ENCODE measurements at regions not wholly inside any gene's neighbourhood (a gene's known extent, or its start where the extent isn't known, plus 50 kb on each side); places are given as distances from the start of the nearest gene placed in this dataset.

DNA sequence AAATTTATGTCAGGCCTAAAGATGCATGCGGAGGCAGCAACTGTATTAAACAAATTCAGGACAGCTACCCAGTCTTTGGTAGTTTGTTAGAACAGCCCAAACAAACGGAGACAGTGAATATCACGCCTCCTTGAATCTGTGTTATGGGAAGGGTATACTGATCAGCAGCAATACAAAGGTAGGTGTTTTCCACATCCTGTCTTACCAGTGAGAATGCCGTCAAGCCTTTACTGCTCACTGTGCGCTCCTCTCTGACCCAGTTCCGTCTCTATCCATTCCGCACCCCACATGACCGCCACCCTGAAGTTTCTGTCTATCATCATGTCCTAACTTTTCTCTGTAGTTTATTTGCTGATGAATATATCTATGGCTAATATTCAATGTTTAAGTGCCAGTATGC is 473.3 kb downstream of the LPIN1 start:
- 50% methylated on average over 8 of the region's 8 CpGs for WGBS (ENCODE audit: missing lambda C conversion rate)
- peaks cover 3% of the 10 kb centered on the region; the same call in 1 of the 3 replicates for H3K9me3 ChIP-seq
- peak in 1 of 2 experiments; percentile 13; a peak in 1 of 6 replicates for ATAC-seq
- FAIRE-seq = no peak
- ChIA-PET CTCF (interaction anchor here (0.6 to 0.8 kb wide), 2 partner anchors 102 to 119 kb away, joined by 3 read pairs; no protein-coding TSS in a partner anchor), POLR2A (no interaction called here)
- TF ChIP-seq, protein P1, sequence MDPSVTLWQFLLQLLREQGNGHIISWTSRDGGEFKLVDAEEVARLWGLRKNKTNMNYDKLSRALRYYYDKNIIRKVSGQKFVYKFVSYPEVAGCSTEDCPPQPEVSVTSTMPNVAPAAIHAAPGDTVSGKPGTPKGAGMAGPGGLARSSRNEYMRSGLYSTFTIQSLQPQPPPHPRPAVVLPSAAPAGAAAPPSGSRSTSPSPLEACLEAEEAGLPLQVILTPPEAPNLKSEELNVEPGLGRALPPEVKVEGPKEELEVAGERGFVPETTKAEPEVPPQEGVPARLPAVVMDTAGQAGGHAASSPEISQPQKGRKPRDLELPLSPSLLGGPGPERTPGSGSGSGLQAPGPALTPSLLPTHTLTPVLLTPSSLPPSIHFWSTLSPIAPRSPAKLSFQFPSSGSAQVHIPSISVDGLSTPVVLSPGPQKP (IDR thresholded peaks at IDR 0.05; ENCODE audit: low read depth, low read length) = no peak
- TF ChIP-seq POLR2AphosphoS2 (conservative IDR thresholded peaks at IDR 0.05; ENCODE audit: low read length) = no peak
- TF ChIP-seq JUNB (IDR thresholded peaks at IDR 0.05) = no peak
- TF ChIP-seq MYC (IDR thresholded peaks at IDR 0.05; ENCODE audit: borderline replicate concordance, low read length) = no peak
- no peak for TF ChIP-seq SREBF2 (IDR thresholded peaks at IDR 0.05)
- no peak for TF ChIP-seq ZC3H11A (IDR thresholded peaks at IDR 0.05)
- no peak for TF ChIP-seq FOSL2 (IDR thresholded peaks at IDR 0.05)
- no peak for TF ChIP-seq FOSL2 (CRISPR knock-in tag; IDR thresholded peaks at IDR 0.05)
- TF ChIP-seq, protein P2, sequence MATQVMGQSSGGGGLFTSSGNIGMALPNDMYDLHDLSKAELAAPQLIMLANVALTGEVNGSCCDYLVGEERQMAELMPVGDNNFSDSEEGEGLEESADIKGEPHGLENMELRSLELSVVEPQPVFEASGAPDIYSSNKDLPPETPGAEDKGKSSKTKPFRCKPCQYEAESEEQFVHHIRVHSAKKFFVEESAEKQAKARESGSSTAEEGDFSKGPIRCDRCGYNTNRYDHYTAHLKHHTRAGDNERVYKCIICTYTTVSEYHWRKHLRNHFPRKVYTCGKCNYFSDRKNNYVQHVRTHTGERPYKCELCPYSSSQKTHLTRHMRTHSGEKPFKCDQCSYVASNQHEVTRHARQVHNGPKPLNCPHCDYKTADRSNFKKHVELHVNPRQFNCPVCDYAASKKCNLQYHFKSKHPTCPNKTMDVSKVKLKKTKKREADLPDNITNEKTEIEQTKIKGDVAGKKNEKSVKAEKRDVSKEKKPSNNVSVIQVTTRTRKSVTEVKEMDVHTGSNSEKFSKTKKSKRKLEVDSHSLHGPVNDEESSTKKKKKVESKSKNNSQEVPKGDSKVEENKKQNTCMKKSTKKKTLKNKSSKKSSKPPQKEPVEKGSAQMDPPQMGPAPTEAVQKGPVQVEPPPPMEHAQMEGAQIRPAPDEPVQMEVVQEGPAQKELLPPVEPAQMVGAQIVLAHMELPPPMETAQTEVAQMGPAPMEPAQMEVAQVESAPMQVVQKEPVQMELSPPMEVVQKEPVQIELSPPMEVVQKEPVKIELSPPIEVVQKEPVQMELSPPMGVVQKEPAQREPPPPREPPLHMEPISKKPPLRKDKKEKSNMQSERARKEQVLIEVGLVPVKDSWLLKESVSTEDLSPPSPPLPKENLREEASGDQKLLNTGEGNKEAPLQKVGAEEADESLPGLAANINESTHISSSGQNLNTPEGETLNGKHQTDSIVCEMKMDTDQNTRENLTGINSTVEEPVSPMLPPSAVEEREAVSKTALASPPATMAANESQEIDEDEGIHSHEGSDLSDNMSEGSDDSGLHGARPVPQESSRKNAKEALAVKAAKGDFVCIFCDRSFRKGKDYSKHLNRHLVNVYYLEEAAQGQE (IDR thresholded peaks at IDR 0.05) = no peak
- TF ChIP-seq, protein P3, sequence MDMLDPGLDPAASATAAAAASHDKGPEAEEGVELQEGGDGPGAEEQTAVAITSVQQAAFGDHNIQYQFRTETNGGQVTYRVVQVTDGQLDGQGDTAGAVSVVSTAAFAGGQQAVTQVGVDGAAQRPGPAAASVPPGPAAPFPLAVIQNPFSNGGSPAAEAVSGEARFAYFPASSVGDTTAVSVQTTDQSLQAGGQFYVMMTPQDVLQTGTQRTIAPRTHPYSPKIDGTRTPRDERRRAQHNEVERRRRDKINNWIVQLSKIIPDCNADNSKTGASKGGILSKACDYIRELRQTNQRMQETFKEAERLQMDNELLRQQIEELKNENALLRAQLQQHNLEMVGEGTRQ (IDR thresholded peaks at IDR 0.05) = no peak
- TF ChIP-seq ZFP36 (IDR thresholded peaks at IDR 0.05; ENCODE audit: borderline replicate concordance, partially characterized antibody) = no peak
- TF ChIP-seq TP53 (CRISPR knock-in tag; IDR thresholded peaks at IDR 0.05) = no peak
- TF ChIP-seq MAFK (IDR thresholded peaks at IDR 0.05; ENCODE audit: partially characterized antibody) = no peak
- TF ChIP-seq, protein P4, sequence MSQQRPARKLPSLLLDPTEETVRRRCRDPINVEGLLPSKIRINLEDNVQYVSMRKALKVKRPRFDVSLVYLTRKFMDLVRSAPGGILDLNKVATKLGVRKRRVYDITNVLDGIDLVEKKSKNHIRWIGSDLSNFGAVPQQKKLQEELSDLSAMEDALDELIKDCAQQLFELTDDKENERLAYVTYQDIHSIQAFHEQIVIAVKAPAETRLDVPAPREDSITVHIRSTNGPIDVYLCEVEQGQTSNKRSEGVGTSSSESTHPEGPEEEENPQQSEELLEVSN (IDR thresholded peaks at IDR 0.05; ENCODE audit: borderline replicate concordance, low read depth) = no peak
- H3K4me2 ChIP-seq = no peak overlapping the region
- H3K27ac ChIP-seq = no peak overlapping the region
- H3K4me1 ChIP-seq = no peaks in the 10 kb centered on the region
- DNase-seq (ENCODE audit: low read depth in 1 of 2, low spot score in 1 of 2) = no peak
- no peak overlapping the region for H3K4me3 ChIP-seq

DNA sequence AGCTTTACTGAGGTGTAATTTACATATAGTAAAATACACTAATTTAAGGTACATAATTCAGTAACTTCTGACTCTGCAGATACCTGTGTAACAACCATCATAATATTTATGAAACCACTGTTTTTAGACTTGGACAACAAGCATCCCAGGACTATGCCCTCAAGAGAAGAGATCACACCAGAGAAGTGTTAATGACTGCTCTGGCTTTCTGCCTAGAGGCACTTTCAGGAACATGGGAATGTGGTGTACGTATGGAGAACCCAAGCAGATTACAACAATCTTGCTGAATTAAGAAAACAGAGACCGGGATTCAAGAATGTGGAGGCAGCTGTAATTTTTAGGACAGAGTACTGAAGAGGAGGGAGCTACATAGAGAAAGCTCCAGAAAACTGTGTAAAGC is 475.2 kb downstream of the LPIN1 start:
- POLR2A ChIA-PET = no interaction called here
- TF ChIP-seq, protein P5, sequence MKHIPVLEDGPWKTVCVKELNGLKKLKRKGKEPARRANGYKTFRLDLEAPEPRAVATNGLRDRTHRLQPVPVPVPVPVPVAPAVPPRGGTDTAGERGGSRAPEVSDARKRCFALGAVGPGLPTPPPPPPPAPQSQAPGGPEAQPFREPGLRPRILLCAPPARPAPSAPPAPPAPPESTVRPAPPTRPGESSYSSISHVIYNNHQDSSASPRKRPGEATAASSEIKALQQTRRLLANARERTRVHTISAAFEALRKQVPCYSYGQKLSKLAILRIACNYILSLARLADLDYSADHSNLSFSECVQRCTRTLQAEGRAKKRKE (CRISPR knock-in tag; IDR thresholded peaks at IDR 0.05; ENCODE audit: low read depth) = no peak
- TF ChIP-seq POLR2AphosphoS2 (conservative IDR thresholded peaks at IDR 0.05; ENCODE audit: low read length) (no peak), CHD4 (IDR thresholded peaks at IDR 0.05; ENCODE audit: borderline replicate concordance) (no peak), MAFK (IDR thresholded peaks at IDR 0.05; ENCODE audit: partially characterized antibody) (no peak), EP300 (IDR thresholded peaks at IDR 0.05) (no peak), JUN (IDR thresholded peaks at IDR 0.05) (no peak), MAZ (IDR thresholded peaks at IDR 0.05; ENCODE audit: borderline replicate concordance, low read depth, low read length) (no peak), RCOR1 (IDR thresholded peaks at IDR 0.05; ENCODE audit: low read depth, low read length) (no peak), RNF2 (IDR thresholded peaks at IDR 0.05; ENCODE audit: borderline replicate concordance, low read depth) (no peak), HOXB5 (CRISPR knock-in tag; IDR thresholded peaks at IDR 0.05) (no peak), CBX2 (IDR thresholded peaks at IDR 0.05; ENCODE audit: borderline replicate concordance, low read depth) (no peak), FOSB (CRISPR knock-in tag; IDR thresholded peaks at IDR 0.05) (no peak), HOXA7 (CRISPR knock-in tag; IDR thresholded peaks at IDR 0.05) (no peak), TP53 (CRISPR knock-in tag; IDR thresholded peaks at IDR 0.05) (no peak), SREBF2 (IDR thresholded peaks at IDR 0.05) (no peak), FOSL2 (IDR thresholded peaks at IDR 0.05) (no peak), FOSL2 (CRISPR knock-in tag; IDR thresholded peaks at IDR 0.05) (no peak), ZC3H11A (IDR thresholded peaks at IDR 0.05) (no peak)
- TF ChIP-seq, protein P6, sequence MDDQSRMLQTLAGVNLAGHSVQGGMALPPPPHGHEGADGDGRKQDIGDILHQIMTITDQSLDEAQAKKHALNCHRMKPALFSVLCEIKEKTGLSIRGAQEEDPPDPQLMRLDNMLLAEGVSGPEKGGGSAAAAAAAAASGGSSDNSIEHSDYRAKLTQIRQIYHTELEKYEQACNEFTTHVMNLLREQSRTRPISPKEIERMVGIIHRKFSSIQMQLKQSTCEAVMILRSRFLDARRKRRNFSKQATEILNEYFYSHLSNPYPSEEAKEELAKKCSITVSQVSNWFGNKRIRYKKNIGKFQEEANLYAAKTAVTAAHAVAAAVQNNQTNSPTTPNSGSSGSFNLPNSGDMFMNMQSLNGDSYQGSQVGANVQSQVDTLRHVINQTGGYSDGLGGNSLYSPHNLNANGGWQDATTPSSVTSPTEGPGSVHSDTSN (IDR thresholded peaks at IDR 0.05) = no peak
- TF ChIP-seq, protein P1 (IDR thresholded peaks at IDR 0.05; ENCODE audit: low read depth, low read length) = no peak
- TF ChIP-seq, protein P7, sequence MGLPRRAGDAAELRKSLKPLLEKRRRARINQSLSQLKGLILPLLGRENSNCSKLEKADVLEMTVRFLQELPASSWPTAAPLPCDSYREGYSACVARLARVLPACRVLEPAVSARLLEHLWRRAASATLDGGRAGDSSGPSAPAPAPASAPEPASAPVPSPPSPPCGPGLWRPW (IDR thresholded peaks at IDR 0.05) = no peak
- Histone ChIP-seq H3K4me1 (no peaks in the 10 kb centered on the region), H3K4me2 (no peak overlapping the region), H3K27ac (no peak overlapping the region), H3K9me3 (peaks cover 3% of the 10 kb centered on the region; the same call in 1 of the 3 replicates), H3K4me3 (no peak overlapping the region)
- WGBS (ENCODE audit: missing lambda C conversion rate) = 5% methylated on average over 2 of the region's 2 CpGs
- CTCF ChIA-PET = no interaction called here
- FAIRE-seq (no peak), ATAC-seq (no peak), DNase-seq (ENCODE audit: low read depth in 1 of 2, low spot score in 1 of 2) (no peak)

Measured in A549 (cell line).